Activated CD4-positive, alpha-beta T cell treated with anti-CD3 and anti-CD28 coated beads, Interleukin-2, amount 10 ng/mL, durations not matched to agents 7 days and 5 days (primary cell): ENCODE measurements at regions not wholly inside any gene's neighbourhood (a gene's known extent, or its start where the extent isn't known, plus 50 kb on each side); places are given as distances from the start of the nearest gene placed in this dataset.
A peak's percentile ranks its signal among the peaks of the same experiment; 100 is the strongest.

Experiments
- CTCF ChIA-PET: fragments of 350-600 bp; sonication (Branson Sonifier 250); formaldehyde crosslinking; loops from one replicate; lab custom pipeline; 2021; ENCODE audit warnings: antibody characterized with exemption; lab: Charles Lee
- POLR2A ChIA-PET: fragments of 350-600 bp; sonication (Branson Sonifier 250); formaldehyde crosslinking; loops from one replicate; lab custom pipeline; 2021; ENCODE audit warnings: antibody characterized with exemption; lab: Charles Lee
- DNase-seq: peaks from one replicate; pipeline ENCODE4 v3.0.0-alpha.2; 2020
- H3K27ac Mint-ChIP-seq: one replicate; pipeline ENCODE4 v1.8.0; 2021; ENCODE audit warnings: mild to moderate bottlenecking, moderate library complexity, mixed read lengths
- H3K27me3 Mint-ChIP-seq: one replicate; pipeline ENCODE4 v1.8.0; 2021; ENCODE audit warnings: mixed read lengths
- H3K36me3 Mint-ChIP-seq: one replicate; pipeline ENCODE4 v1.8.0; 2021; ENCODE audit warnings: low read depth, mixed read lengths
- H3K4me1 Mint-ChIP-seq: one replicate; pipeline ENCODE4 v1.8.0; 2021; ENCODE audit warnings: mixed read lengths
- H3K4me3 Mint-ChIP-seq: one replicate; pipeline ENCODE4 v1.8.0; 2021; ENCODE audit warnings: mild to moderate bottlenecking, moderate library complexity, mixed read lengths
- H3K9me3 Mint-ChIP-seq: one replicate; pipeline ENCODE4 v1.8.0; 2021; ENCODE audit warnings: mixed read lengths

GRCh38 chr11:128172046-128172878 lies 415.1 kb downstream of the ETS1 start:
- H3K36me3 Mint-ChIP-seq: no peaks in the 10 kb centered on the region
- CTCF ChIA-PET: interaction anchor here (0.5 to 3.9 kb wide), 33 partner anchors 10 to 708 kb away, joined by 3 to 48 read pairs (median 4); no protein-coding TSS in a partner anchor

DNA sequence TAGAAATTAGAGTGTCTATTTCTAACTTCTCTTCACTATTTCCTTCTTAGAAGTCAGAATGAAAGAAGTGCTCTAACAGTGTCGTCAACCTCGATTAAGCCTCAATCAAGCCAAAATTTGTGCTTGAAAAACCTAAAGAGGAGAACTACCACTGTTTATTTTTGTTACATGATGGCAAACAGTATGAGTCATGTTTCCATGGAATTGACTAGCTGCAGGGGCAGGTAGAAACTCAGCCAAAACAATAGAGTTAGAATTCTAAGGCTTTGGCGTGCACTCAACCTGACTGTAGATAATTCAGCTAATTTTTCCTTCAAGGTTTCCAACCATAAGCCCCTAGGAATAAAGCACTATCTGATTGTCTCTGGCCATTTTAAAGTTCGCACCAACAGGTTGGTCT lies 415.9 kb downstream of the ETS1 start:
- H3K27ac Mint-ChIP-seq: no peak overlapping the region
- no peaks in the 10 kb centered on the region for H3K36me3 Mint-ChIP-seq
- no peak overlapping the region for H3K4me3 Mint-ChIP-seq
- H3K9me3 Mint-ChIP-seq: no peaks in the 10 kb centered on the region
- peaks cover 6% of the 10 kb centered on the region for H3K4me1 Mint-ChIP-seq
- CTCF ChIA-PET: interaction anchor here (0.7 to 3.9 kb wide), 17 partner anchors 9 to 709 kb away, joined by 3 to 48 read pairs (median 5); no protein-coding TSS in a partner anchor
- POLR2A ChIA-PET: no interaction called here
- DNase-seq: no peak
- peaks cover 12% of the 10 kb centered on the region for H3K27me3 Mint-ChIP-seq

More at GRCh38 chr11:128172046-128172878, 415.1 kb downstream of the ETS1 start:
- H3K4me3 Mint-ChIP-seq: no peak overlapping the region
- POLR2A ChIA-PET: no interaction called here
- H3K4me1 Mint-ChIP-seq: peaks cover 6% of the 10 kb centered on the region
- DNase-seq: peak; percentile 89
- H3K9me3 Mint-ChIP-seq: no peaks in the 10 kb centered on the region
- no peak overlapping the region for H3K27ac Mint-ChIP-seq
- H3K27me3 Mint-ChIP-seq: peaks cover 12% of the 10 kb centered on the region

GRCh38 chr11:128165572-128165971 lies 421.8 kb downstream of the ETS1 start:
- ChIA-PET POLR2A (no interaction called here), CTCF (interaction anchor here (1.4 kb wide), 1 partner anchor 126 kb away, joined by 7 read pairs; no protein-coding TSS in a partner anchor)
- Mint-ChIP-seq H3K9me3 (no peaks in the 10 kb centered on the region), H3K27ac (no peak overlapping the region), H3K27me3 (peaks cover 16% of the 10 kb centered on the region), H3K4me1 (peaks cover 8% of the 10 kb centered on the region), H3K36me3 (no peaks in the 10 kb centered on the region), H3K4me3 (no peak overlapping the region)
- DNase-seq: no peak

GRCh38 chr11:128164080-128164741 lies 423.1 kb downstream of the ETS1 start:
- ChIA-PET CTCF (interaction anchor here (1.0 kb wide), 1 partner anchor 25 kb away, joined by 3 read pairs; no protein-coding TSS in a partner anchor), POLR2A (no interaction called here)
- Mint-ChIP-seq H3K36me3 (no peaks in the 10 kb centered on the region), H3K4me3 (no peak overlapping the region), H3K9me3 (no peaks in the 10 kb centered on the region), H3K27me3 (peaks cover 12% of the 10 kb centered on the region), H3K27ac (no peak overlapping the region), H3K4me1 (peaks cover 8% of the 10 kb centered on the region)
- no peak for DNase-seq

GRCh38 chr11:128161994-128162393 lies 425.4 kb downstream of the ETS1 start:
- no peaks in the 10 kb centered on the region for H3K9me3 Mint-ChIP-seq
- peaks cover 17% of the 10 kb centered on the region for H3K4me1 Mint-ChIP-seq
- CTCF ChIA-PET: no interaction called here
- DNase-seq: no peak
- H3K27ac Mint-ChIP-seq: no peak overlapping the region
- POLR2A ChIA-PET: no interaction called here
- peaks cover 5% of the 10 kb centered on the region for H3K27me3 Mint-ChIP-seq
- H3K4me3 Mint-ChIP-seq: no peak overlapping the region
- H3K36me3 Mint-ChIP-seq: no peaks in the 10 kb centered on the region

- H3K9me3 Mint-ChIP-seq: no peaks in the 10 kb centered on the region
- ChIA-PET POLR2A (no interaction called here), CTCF (no interaction called here)
- peaks cover 18% of the 10 kb centered on the region for H3K4me1 Mint-ChIP-seq
- no peak overlapping the region for H3K4me3 Mint-ChIP-seq
- H3K36me3 Mint-ChIP-seq: no peaks in the 10 kb centered on the region
- H3K27ac Mint-ChIP-seq: no peak overlapping the region
- no peak for DNase-seq
- peaks cover 5% of the 10 kb centered on the region for H3K27me3 Mint-ChIP-seq
Measured at GRCh38 chr11:128161436-128161835, 425.9 kb downstream of the ETS1 start.

- ChIA-PET CTCF (interaction anchor here (1.1 to 4.4 kb wide), 10 partner anchors 9 to 630 kb away, joined by 6 to 43 read pairs (median 12); no protein-coding TSS in a partner anchor), POLR2A (no interaction called here)
- no peaks in the 10 kb centered on the region for H3K9me3 Mint-ChIP-seq
- no peaks in the 10 kb centered on the region for H3K36me3 Mint-ChIP-seq
- no peak overlapping the region for H3K27ac Mint-ChIP-seq
- H3K27me3 Mint-ChIP-seq: peaks cover 20% of the 10 kb centered on the region
- H3K4me3 Mint-ChIP-seq: no peak overlapping the region
- DNase-seq: no peak
- peaks cover 10% of the 10 kb centered on the region for H3K4me1 Mint-ChIP-seq
Measured at GRCh38 chr11:128158860-128159259, 428.5 kb downstream of the ETS1 start.

GRCh38 chr11:128157423-128158298 lies 429.7 kb downstream of the ETS1 start:
- Mint-ChIP-seq H3K9me3 (no peaks in the 10 kb centered on the region), H3K4me1 (peaks cover 10% of the 10 kb centered on the region), H3K27ac (peak overlapping the region; percentile 70), H3K27me3 (peaks cover 20% of the 10 kb centered on the region), H3K36me3 (no peaks in the 10 kb centered on the region), H3K4me3 (peak overlapping the region; percentile 50)
- CTCF ChIA-PET: interaction anchor here (0.5 to 4.4 kb wide), 57 partner anchors 9 to 774 kb away, joined by 3 to 43 read pairs (median 4); no protein-coding TSS in a partner anchor
- peak; percentile 74 for DNase-seq
- POLR2A ChIA-PET: no interaction called here

GRCh38 chr11:128156486-128156885 lies 430.9 kb downstream of the ETS1 start:
- Mint-ChIP-seq H3K27ac (no peak overlapping the region), H3K36me3 (no peaks in the 10 kb centered on the region), H3K27me3 (peaks cover 17% of the 10 kb centered on the region), H3K9me3 (no peaks in the 10 kb centered on the region), H3K4me3 (no peak overlapping the region), H3K4me1 (peaks cover 10% of the 10 kb centered on the region)
- DNase-seq: no peak
- CTCF ChIA-PET: interaction anchor here (1.2 to 4.4 kb wide), 17 partner anchors 16 to 690 kb away, joined by 3 to 43 read pairs (median 6); no protein-coding TSS in a partner anchor
- POLR2A ChIA-PET: interaction anchor here (0.6 kb wide), 1 partner anchor 468 kb away, joined by 4 read pairs; no protein-coding TSS in a partner anchor

DNA sequence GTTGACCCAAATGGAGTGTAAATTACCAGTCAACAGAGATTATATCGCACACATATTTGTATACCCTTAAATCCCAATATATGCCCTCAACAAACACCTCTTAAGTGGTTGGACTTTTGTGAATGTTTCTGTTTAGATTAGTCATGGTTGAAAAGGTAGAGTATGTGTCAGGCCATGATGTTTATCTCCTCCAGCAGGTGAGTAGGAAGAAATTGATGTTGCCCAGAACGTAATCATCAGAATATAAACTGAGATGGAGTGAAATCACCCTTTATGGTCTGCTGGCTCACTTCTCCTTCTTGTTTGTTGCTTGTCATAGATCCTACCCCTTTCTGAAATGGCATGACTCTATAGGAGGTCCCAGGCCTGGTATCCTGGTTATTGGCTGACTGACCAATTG lies 431.8 kb downstream of the ETS1 start:
- POLR2A ChIA-PET: no interaction called here
- peaks cover 10% of the 10 kb centered on the region for H3K4me1 Mint-ChIP-seq

GRCh38 chr11:128153697-128154048 lies 433.7 kb downstream of the ETS1 start:
- H3K27ac Mint-ChIP-seq: no peak overlapping the region
- peaks cover 10% of the 10 kb centered on the region for H3K4me1 Mint-ChIP-seq
- peaks cover 15% of the 10 kb centered on the region for H3K27me3 Mint-ChIP-seq
- no peaks in the 10 kb centered on the region for H3K36me3 Mint-ChIP-seq
- no peaks in the 10 kb centered on the region for H3K9me3 Mint-ChIP-seq
- CTCF ChIA-PET: no interaction called here
- POLR2A ChIA-PET: no interaction called here
- no peak overlapping the region for H3K4me3 Mint-ChIP-seq
- DNase-seq: no peak

More for the DNA sequence above, 431.8 kb downstream of the ETS1 start:
- H3K36me3 Mint-ChIP-seq: no peaks in the 10 kb centered on the region
- H3K27me3 Mint-ChIP-seq: peaks cover 15% of the 10 kb centered on the region
- H3K4me3 Mint-ChIP-seq: no peak overlapping the region
- DNase-seq: no peak
- no peak overlapping the region for H3K27ac Mint-ChIP-seq
- no peaks in the 10 kb centered on the region for H3K9me3 Mint-ChIP-seq
- CTCF ChIA-PET: no interaction called here
